Gastroesophageal sphincter (tissue), 4 donors: ENCODE measurements at regions not wholly inside any gene's neighbourhood (a gene's known extent, or its start where the extent isn't known, plus 50 kb on each side); places are given as distances from the start of the nearest gene placed in this dataset.
A peak's percentile ranks its signal among the peaks of the same experiment; 100 is the strongest.

Source experiments
- ATAC-seq: fragments of 150-250 bp; one replicate; pipeline ENCODE4 v1.9.1; 2016; ENCODE audit warnings: mild to moderate bottlenecking, moderate library complexity
- H3K27ac ChIP-seq, 4 donors: fragments of 200-600 bp; sonication (generic) in 3 of 4; 1 replicate in 3 of 4; 2 replicates in 1 of 4; pipeline ENCODE4 v1.5.1; 2016 to 2019
- H3K27me3 ChIP-seq: fragments of 200-600 bp; sonication (generic); one replicate; pipeline ENCODE4 v1.5.1; 2019
- H3K36me3 ChIP-seq, 2 donors: fragments of 200-600 bp; sonication (generic); one replicate each; pipeline ENCODE4 v1.5.1; 2019; ENCODE audit warnings: control low read depth in 1 of 2
- H3K4me1 ChIP-seq, 3 donors: fragments of 200-600 bp; sonication (generic); 1 replicate in 2 of 3; 2 replicates in 1 of 3; pipeline ENCODE4 v1.5.1; 2016 to 2019; ENCODE audit warnings: control low read depth in 2 of 3
- H3K4me3 ChIP-seq, 2 donors: fragments of 200-600 bp; sonication (generic); one replicate each; pipeline ENCODE4 v1.5.1; 2019; ENCODE audit warnings: mild to moderate bottlenecking in 1 of 2, moderate library complexity in 1 of 2
- H3K9me3 ChIP-seq, 3 donors: fragments of 200-600 bp; sonication (generic); one replicate each; pipeline ENCODE4 v1.5.1; 2017 to 2019; ENCODE audit warnings: control low read depth in 2 of 3
- EP300 ChIP-seq: sonication (generic); formaldehyde crosslinking; IDR thresholded peaks from one replicate; pipeline ENCODE4 v1.6.1; 2017; ENCODE audit warnings: antibody characterized with exemption, mild to moderate bottlenecking
- POLR2A ChIP-seq, 2 donors: fragments of 450-650 bp; IDR thresholded peaks; one replicate each; pipeline ENCODE4 v1.6.1; 2017; ENCODE audit warnings: antibody characterized with exemption in 2 of 2, mild to moderate bottlenecking in 2 of 2, moderate library complexity in 1 of 2
- POLR2AphosphoS5 ChIP-seq: sonication (generic); formaldehyde crosslinking; IDR thresholded peaks from one replicate; pipeline ENCODE4 v1.6.1; 2017; ENCODE audit warnings: antibody characterized with exemption
- WGBS, 2 donors: methylation state at CpG; one replicate each; pipeline ENCODE4 v1.1.5; 2018; ENCODE audit warnings: low coverage in 1 of 2; 5-methylcytosine and 5-hydroxymethylcytosine counted together
- TF ChIP-seq, protein P1 (sequence below), 4 experiments: fragments of 200-600 bp in 2 of 4; fragments of 450-650 bp in 2 of 4; sonication (generic) in 1 of 4; IDR thresholded peaks; one replicate each; pipeline ENCODE4 v1.5.1; 2017 to 2019; ENCODE audit warnings: antibody characterized with exemption in 4 of 4, mild to moderate bottlenecking in 2 of 4, moderate library complexity in 2 of 4

DNA sequence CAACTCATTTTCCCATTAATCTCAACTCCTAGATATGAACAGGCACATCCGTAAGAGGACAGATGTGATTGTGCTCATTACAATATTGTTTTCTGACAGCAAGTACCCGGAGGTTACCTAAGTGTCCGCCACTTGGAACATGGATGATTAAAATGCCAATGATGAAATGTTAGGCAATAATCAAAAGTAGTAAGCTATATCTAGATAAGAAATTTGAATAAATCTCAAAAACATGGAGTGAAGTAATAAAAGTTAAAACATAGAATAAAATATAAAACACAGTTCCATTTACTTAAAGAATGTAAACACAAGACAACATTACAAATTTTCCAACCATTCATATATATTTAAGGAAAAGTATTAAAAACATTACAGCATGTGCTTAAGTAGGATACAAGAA, 59.2 kb upstream of the LY86 start:
- peaks cover 0 to 5% (median 0%) of the 10 kb centered on the region in 3 donors for H3K9me3 ChIP-seq
- no peak overlapping the region for H3K4me3 ChIP-seq
- H3K27me3 ChIP-seq, result peaks cover 14% of the 10 kb centered on the region
- TF ChIP-seq POLR2AphosphoS5, result no peak
- no peak for TF ChIP-seq EP300
- TF ChIP-seq, protein P1, sequence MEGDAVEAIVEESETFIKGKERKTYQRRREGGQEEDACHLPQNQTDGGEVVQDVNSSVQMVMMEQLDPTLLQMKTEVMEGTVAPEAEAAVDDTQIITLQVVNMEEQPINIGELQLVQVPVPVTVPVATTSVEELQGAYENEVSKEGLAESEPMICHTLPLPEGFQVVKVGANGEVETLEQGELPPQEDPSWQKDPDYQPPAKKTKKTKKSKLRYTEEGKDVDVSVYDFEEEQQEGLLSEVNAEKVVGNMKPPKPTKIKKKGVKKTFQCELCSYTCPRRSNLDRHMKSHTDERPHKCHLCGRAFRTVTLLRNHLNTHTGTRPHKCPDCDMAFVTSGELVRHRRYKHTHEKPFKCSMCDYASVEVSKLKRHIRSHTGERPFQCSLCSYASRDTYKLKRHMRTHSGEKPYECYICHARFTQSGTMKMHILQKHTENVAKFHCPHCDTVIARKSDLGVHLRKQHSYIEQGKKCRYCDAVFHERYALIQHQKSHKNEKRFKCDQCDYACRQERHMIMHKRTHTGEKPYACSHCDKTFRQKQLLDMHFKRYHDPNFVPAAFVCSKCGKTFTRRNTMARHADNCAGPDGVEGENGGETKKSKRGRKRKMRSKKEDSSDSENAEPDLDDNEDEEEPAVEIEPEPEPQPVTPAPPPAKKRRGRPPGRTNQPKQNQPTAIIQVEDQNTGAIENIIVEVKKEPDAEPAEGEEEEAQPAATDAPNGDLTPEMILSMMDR (IDR thresholded peaks at IDR 0.05), result no peak
- no peak for TF ChIP-seq POLR2A (IDR thresholded peaks at IDR 0.05)
- H3K4me1 ChIP-seq, result no peaks in the 10 kb centered on the region
- 85 to 100% methylated on average over 1 to 3 of the region's 3 CpGs for WGBS, 2 donors
- ATAC-seq, result no peak
- no peaks in the 10 kb centered on the region for H3K36me3 ChIP-seq
- H3K27ac ChIP-seq, result no peak overlapping the region

DNA sequence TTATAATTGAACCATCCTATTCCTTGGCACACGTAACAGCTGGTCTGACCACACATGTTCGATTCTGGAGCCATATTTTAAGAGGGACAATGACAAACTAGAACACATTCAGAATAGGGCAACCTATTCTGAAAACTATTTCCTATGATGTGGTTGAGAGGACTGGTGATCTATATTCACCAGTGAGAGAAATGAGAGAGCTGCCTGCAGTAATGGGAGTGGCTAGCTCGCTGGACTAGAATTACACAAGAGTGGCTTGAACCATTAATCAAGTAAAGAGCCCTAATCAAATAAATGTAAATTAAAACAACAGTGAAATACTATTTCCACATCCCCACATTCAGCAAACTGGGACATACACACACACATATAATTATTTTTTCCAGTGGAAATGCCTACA, 55.3 kb upstream of the LY86 start:
- Histone ChIP-seq H3K27ac (no peak overlapping the region), H3K4me3 (no peak overlapping the region), H3K36me3 (no peaks in the 10 kb centered on the region), H3K27me3 (peaks cover 16% of the 10 kb centered on the region), H3K4me1 (peaks cover 0 to 4% (median 3%) of the 10 kb centered on the region in 3 donors), H3K9me3 (peaks cover 0 to 5% (median 0%) of the 10 kb centered on the region in 3 donors)
- WGBS, 2 donors, result 55 to 72% methylated on average over 3 of the region's 3 CpGs
- no peak for ATAC-seq
- no peak for TF ChIP-seq POLR2A (IDR thresholded peaks at IDR 0.05)
- no peak for TF ChIP-seq POLR2AphosphoS5
- TF ChIP-seq, protein P1 (IDR thresholded peaks at IDR 0.05), result no peak
- TF ChIP-seq EP300, result no peak

DNA sequence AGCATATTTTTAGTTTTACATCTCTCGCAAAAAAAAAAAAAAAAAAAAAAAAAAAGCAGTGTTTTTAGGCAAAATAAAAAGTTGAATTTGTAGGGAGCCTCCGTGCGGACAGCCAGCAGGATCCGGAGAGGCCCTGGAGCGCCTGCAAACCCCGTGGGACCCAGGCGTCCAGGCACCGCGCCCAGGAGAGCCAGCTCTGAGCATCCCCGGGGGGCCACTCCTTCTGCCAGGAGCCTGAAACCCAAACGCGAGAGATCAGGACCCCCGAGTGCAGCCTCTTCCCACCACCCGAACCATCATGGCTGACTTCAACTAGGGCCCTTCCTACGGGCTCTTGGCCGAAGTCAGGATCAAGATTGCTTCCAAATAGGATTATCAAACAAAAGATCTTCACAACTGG, 54.1 kb upstream of the LY86 start:
- ATAC-seq, result no peak
- Histone ChIP-seq H3K4me1 (peaks cover 0 to 6% (median 4%) of the 10 kb centered on the region in 3 donors), H3K9me3 (peaks cover 0 to 5% (median 0%) of the 10 kb centered on the region in 3 donors), H3K36me3 (no peaks in the 10 kb centered on the region), H3K27me3 (peaks cover 10% of the 10 kb centered on the region), H3K4me3 (no peak overlapping the region), H3K27ac (no peak overlapping the region)
- TF ChIP-seq POLR2AphosphoS5 (no peak), POLR2A (IDR thresholded peaks at IDR 0.05) (no peak), EP300 (no peak)
- TF ChIP-seq, protein P1 (IDR thresholded peaks at IDR 0.05), result no peak
- WGBS, 2 donors, result 100% methylated on average over 5 of the region's 16 CpGs; no CpG with 5 or more reads in 1 of the 2 donors

DNA sequence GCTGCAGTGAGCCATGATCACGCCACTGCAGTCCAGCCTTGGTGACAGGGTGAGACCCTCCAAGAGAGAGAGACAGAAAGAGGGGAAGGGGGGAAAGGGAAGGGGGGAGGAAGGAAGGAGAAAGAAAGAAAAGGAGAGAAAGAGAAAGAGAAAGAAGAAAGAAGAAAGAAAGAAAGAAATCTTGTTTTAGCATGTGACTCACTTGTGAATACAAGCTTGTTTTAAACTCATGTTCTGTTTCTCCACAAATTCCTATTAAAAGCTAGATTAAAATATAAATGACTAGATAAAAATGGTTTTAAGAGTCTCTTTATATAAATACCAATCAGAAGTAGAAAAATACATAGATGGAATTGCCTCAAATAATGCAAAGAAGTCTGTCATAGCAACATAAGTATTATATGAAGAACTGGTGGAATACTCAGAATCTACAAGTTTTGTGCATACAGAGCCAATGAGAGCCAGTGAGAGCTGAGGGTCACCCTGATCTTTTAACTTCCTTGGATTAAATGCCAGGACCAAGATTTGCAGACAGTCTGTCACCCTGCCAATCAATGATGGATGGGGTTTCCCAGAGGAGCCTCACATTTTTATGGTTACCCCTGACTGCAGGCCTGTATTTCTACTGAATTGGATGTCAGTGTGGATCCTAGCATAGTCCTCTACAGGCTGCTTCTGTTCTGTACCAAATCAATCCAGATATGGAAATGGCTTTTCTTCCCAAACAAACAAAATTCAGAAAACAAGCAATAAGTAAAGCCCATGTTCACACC, 50.8 kb upstream of the LY86 start:
- ATAC-seq, result peak; percentile 5
- H3K9me3 ChIP-seq, result peaks cover 0 to 11% (median 0%) of the 10 kb centered on the region in 3 donors
- no peaks in the 10 kb centered on the region for H3K36me3 ChIP-seq
- WGBS, 2 donors, result 86% methylated on average over 1 of the region's 1 CpG; no CpG with 5 or more reads in 1 of the 2 donors
- H3K27me3 ChIP-seq, result peaks cover 17% of the 10 kb centered on the region
- no peak overlapping the region for H3K4me3 ChIP-seq
- H3K4me1 ChIP-seq, result peaks cover 0 to 6% (median 4%) of the 10 kb centered on the region in 3 donors
- H3K27ac ChIP-seq, result no peak overlapping the region
- TF ChIP-seq POLR2AphosphoS5, result no peak
- TF ChIP-seq, protein P1 (IDR thresholded peaks at IDR 0.05), result no peak
- TF ChIP-seq EP300, result no peak
- no peak for TF ChIP-seq POLR2A (IDR thresholded peaks at IDR 0.05)

DNA sequence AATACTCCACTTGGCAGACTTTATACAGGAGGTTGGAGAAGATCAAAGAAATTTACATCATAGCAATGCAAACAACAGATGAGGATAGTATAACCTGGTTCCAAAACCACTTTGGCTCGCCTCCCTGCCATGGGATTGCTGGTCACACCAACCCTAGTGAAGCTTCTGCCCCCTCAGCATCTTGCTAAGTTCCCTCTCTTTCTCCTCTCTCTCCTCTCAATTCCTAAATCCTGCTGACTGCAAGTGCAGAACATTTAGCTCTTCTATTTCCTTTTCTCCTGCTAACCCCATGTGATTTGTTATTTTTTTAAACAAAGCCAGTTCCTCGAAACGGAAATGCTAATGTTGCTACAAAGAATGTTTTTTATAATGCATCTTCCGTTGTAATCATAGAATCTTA, 50.3 kb upstream of the LY86 start:
- Histone ChIP-seq H3K9me3 (peaks cover 0 to 16% (median 0%) of the 10 kb centered on the region in 3 donors), H3K4me1 (peaks cover 0 to 6% (median 4%) of the 10 kb centered on the region in 3 donors), H3K27ac (no peak overlapping the region), H3K27me3 (peaks cover 23% of the 10 kb centered on the region), H3K36me3 (no peaks in the 10 kb centered on the region), H3K4me3 (no peak overlapping the region)
- 38 to 40% methylated on average over 4 of the region's 4 CpGs for WGBS, 2 donors
- TF ChIP-seq POLR2A (IDR thresholded peaks at IDR 0.05) (no peak), EP300 (no peak), POLR2AphosphoS5 (no peak)
- TF ChIP-seq, protein P1 (IDR thresholded peaks at IDR 0.05), result no peak
- peak; percentile 46 for ATAC-seq
